Breast epithelium (tissue), 3 donors: ENCODE measurements at regions not wholly inside any gene's neighbourhood (a gene's known extent, or its start where the extent isn't known, plus 50 kb on each side); places are given as distances from the start of the nearest gene placed in this dataset.

Source experiments
- POLR2A ChIP-seq: fragments of 450-650 bp; IDR thresholded peaks from one replicate; pipeline ENCODE4 v1.6.1; 2016; ENCODE audit warnings: antibody characterized with exemption, mild to moderate bottlenecking, moderate library complexity
- POLR2AphosphoS5 ChIP-seq, 3 donors: sonication (generic); formaldehyde crosslinking; IDR thresholded peaks; one replicate each; pipeline ENCODE4 v1.6.1; 2017; ENCODE audit warnings: antibody characterized with exemption in 3 of 3
- TF ChIP-seq, protein P1 (sequence below), 3 donors: fragments of 450-650 bp; IDR thresholded peaks; one replicate each; pipeline ENCODE4 v1.5.1; 2016 to 2017; ENCODE audit warnings: antibody characterized with exemption in 3 of 3, mild to moderate bottlenecking in 3 of 3, moderate library complexity in 3 of 3

GRCh38 chr13:73465617-73465971 lies 406.8 kb downstream of the KLF5 start:
- TF ChIP-seq, protein P1, sequence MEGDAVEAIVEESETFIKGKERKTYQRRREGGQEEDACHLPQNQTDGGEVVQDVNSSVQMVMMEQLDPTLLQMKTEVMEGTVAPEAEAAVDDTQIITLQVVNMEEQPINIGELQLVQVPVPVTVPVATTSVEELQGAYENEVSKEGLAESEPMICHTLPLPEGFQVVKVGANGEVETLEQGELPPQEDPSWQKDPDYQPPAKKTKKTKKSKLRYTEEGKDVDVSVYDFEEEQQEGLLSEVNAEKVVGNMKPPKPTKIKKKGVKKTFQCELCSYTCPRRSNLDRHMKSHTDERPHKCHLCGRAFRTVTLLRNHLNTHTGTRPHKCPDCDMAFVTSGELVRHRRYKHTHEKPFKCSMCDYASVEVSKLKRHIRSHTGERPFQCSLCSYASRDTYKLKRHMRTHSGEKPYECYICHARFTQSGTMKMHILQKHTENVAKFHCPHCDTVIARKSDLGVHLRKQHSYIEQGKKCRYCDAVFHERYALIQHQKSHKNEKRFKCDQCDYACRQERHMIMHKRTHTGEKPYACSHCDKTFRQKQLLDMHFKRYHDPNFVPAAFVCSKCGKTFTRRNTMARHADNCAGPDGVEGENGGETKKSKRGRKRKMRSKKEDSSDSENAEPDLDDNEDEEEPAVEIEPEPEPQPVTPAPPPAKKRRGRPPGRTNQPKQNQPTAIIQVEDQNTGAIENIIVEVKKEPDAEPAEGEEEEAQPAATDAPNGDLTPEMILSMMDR (IDR thresholded peaks at IDR 0.05) = no peak
- TF ChIP-seq POLR2AphosphoS5 (IDR thresholded peaks at IDR 0.05) = no peak
- no peak for TF ChIP-seq POLR2A
